Colonic mucosa (tissue), 4 donors: ENCODE measurements at regions not wholly inside any gene's neighbourhood (a gene's known extent, or its start where the extent isn't known, plus 50 kb on each side); places are given as distances from the start of the nearest gene placed in this dataset.
"Not testable (repeated sequence)": the region's sequence is repeated elsewhere in the genome, so short reads cannot be mapped to it uniquely, and the experiment has no call there.

Experiments used
- DNase-seq: peaks from one replicate; pipeline ENCODE4 v3.0.0-alpha.2; 2020
- H3K27ac ChIP-seq: fragments of 200-600 bp; one replicate; pipeline ENCODE4 v1.8.0; 2021
- H3K27me3 ChIP-seq: fragments of 200-600 bp; one replicate; pipeline ENCODE4 v1.8.0; 2021
- H3K36me3 ChIP-seq: fragments of 200-600 bp; one replicate; pipeline ENCODE4 v1.8.0; 2021
- H3K4me1 ChIP-seq: fragments of 200-600 bp; one replicate; pipeline ENCODE4 v1.8.0; 2021; ENCODE audit warnings: mild to moderate bottlenecking
- H3K4me3 ChIP-seq: fragments of 200-600 bp; one replicate; pipeline ENCODE4 v1.8.0; 2021
- H3K9ac ChIP-seq, 2 donors: one replicate each; pipeline ENCODE4 v1.7.0; 2013; ENCODE audit warnings: control low read depth in 2 of 2, low read depth in 2 of 2, low read length in 2 of 2
- H3K9me3 ChIP-seq: fragments of 200-600 bp; one replicate; pipeline ENCODE4 v1.8.0; 2021
- CTCF ChIP-seq: fragments of 200-600 bp; IDR thresholded peaks from one replicate; pipeline ENCODE4 v1.8.0; 2022; ENCODE audit warnings: antibody characterized with exemption, mild to moderate bottlenecking
- intact Hi-C: fragments of 100-400 bp; cut with DNase I; formaldehyde crosslinking; loops from one replicate; pipeline ENCODE4 v1.14.1; 2022
- donor health status: healthy.
- donor health status: DM: no; HTN: no; CAD: no.
- donor health status: DM: no; HTN: no; CAD: no.

GRCh38 chr18:1062588-1062987 is 157.9 kb downstream of the ADCYAP1 start:
- TF ChIP-seq CTCF: no peak
- no peaks in the 10 kb centered on the region for H3K4me1 ChIP-seq
- intact Hi-C loops: no loop called here
- H3K9ac ChIP-seq: no peak overlapping the region
- H3K9me3 ChIP-seq: no peaks in the 10 kb centered on the region
- H3K4me3 ChIP-seq: no peak overlapping the region
- no peak for DNase-seq
- H3K27ac ChIP-seq: no peak overlapping the region
- H3K36me3 ChIP-seq: no peaks in the 10 kb centered on the region
- no peaks in the 10 kb centered on the region for H3K27me3 ChIP-seq

GRCh38 chr18:1075322-1075721 is 170.7 kb downstream of the ADCYAP1 start:
- Histone ChIP-seq H3K4me1 (no peaks in the 10 kb centered on the region), H3K36me3 (no peaks in the 10 kb centered on the region), H3K4me3 (no peak overlapping the region), H3K27me3 (no peaks in the 10 kb centered on the region), H3K9me3 (no peaks in the 10 kb centered on the region), H3K27ac (no peak overlapping the region), H3K9ac (no peak overlapping the region)
- TF ChIP-seq CTCF: no peak
- DNase-seq: no peak
- intact Hi-C loops: no loop called here

GRCh38 chr18:1075876-1076275 is 171.2 kb downstream of the ADCYAP1 start:
- no peaks in the 10 kb centered on the region for H3K9me3 ChIP-seq
- intact Hi-C loops: no loop called here
- no peak for TF ChIP-seq CTCF
- H3K4me1 ChIP-seq: no peaks in the 10 kb centered on the region
- H3K27me3 ChIP-seq: no peaks in the 10 kb centered on the region
- no peak for DNase-seq
- H3K4me3 ChIP-seq: no peak overlapping the region
- no peak overlapping the region for H3K27ac ChIP-seq
- no peaks in the 10 kb centered on the region for H3K36me3 ChIP-seq
- H3K9ac ChIP-seq: no peak overlapping the region

- TF ChIP-seq CTCF: no peak
- Histone ChIP-seq H3K4me1 (no peaks in the 10 kb centered on the region), H3K36me3 (no peaks in the 10 kb centered on the region), H3K27me3 (no peaks in the 10 kb centered on the region), H3K9ac (no peak overlapping the region), H3K27ac (no peak overlapping the region), H3K9me3 (no peaks in the 10 kb centered on the region), H3K4me3 (no peak overlapping the region)
- intact Hi-C loops: no loop called here
- DNase-seq: no peak
These were observed 173.6 kb downstream of the ADCYAP1 start for GRCh38 chr18:1078301-1078700.

- H3K27ac ChIP-seq, H3K9ac ChIP-seq, DNase-seq, H3K9me3 ChIP-seq, H3K27me3 ChIP-seq, intact Hi-C loops, H3K36me3 ChIP-seq, H3K4me1 ChIP-seq, H3K4me3 ChIP-seq: not testable (repeated sequence)
These were observed 179.0 kb downstream of the ADCYAP1 start for GRCh38 chr18:1083675-1084074.

- H3K9me3 ChIP-seq: no peaks in the 10 kb centered on the region
- no peaks in the 10 kb centered on the region for H3K36me3 ChIP-seq
- no peak overlapping the region for H3K9ac ChIP-seq
- no peak overlapping the region for H3K4me3 ChIP-seq
- no peaks in the 10 kb centered on the region for H3K4me1 ChIP-seq
- TF ChIP-seq CTCF: no peak
- intact Hi-C loops: no loop called here
- H3K27ac ChIP-seq: no peak overlapping the region
- H3K27me3 ChIP-seq: no peaks in the 10 kb centered on the region
- DNase-seq: no peak
These were observed 186.1 kb downstream of the ADCYAP1 start for GRCh38 chr18:1090758-1091157.
